Transverse colon (tissue), 4 donors: ENCODE measurements at regions not wholly inside any gene's neighbourhood (a gene's known extent, or its start where the extent isn't known, plus 50 kb on each side); places are given as distances from the start of the nearest gene placed in this dataset.
"Not testable (repeated sequence)": the region's sequence is repeated elsewhere in the genome, so short reads cannot be mapped to it uniquely, and the experiment has no call there.

ENCODE experiments used
- DNase-seq: peaks from one replicate; pipeline ENCODE4 v3.0.0-alpha.2; 2019
- H3K27ac ChIP-seq, 4 donors: fragments of 200-600 bp; sonication (generic); 2 replicates each; pipeline ENCODE4 v1.5.1; 2016 to 2018; ENCODE audit warnings: inconsistent platforms in 4 of 4
- H3K27me3 ChIP-seq: fragments of 200-600 bp; sonication (generic); 2 replicates; pipeline ENCODE4 v1.5.1; 2017; ENCODE audit warnings: inconsistent platforms
- H3K36me3 ChIP-seq, 4 donors: fragments of 200-600 bp; sonication (generic); 2 replicates each; pipeline ENCODE4 v1.5.1; 2017 to 2019; ENCODE audit warnings: inconsistent platforms in 4 of 4
- H3K4me1 ChIP-seq, 4 donors: fragments of 200-600 bp; sonication (generic); 2 replicates each; pipeline ENCODE4 v1.5.1; 2017 to 2020; ENCODE audit warnings: inconsistent platforms in 4 of 4
- H3K4me3 ChIP-seq, 4 donors: fragments of 200-600 bp; sonication (generic); 1 replicate in 1 of 4; 2 replicates in 3 of 4; pipeline versions ENCODE4 v1.5.1 to v1.6.1; 2017 to 2019; ENCODE audit warnings: inconsistent platforms in 4 of 4
- H3K9me3 ChIP-seq, 2 donors: fragments of 200-600 bp; sonication (generic); 2 replicates each; pipeline ENCODE4 v1.5.1; 2017 to 2019; ENCODE audit warnings: inconsistent platforms in 2 of 2
- EP300 ChIP-seq: sonication (generic); formaldehyde crosslinking; IDR thresholded peaks from one replicate; pipeline ENCODE4 v1.6.1; 2017; ENCODE audit warnings: antibody characterized with exemption, low read depth
- POLR2A ChIP-seq: fragments of 450-650 bp; IDR thresholded peaks from one replicate; pipeline ENCODE4 v1.6.1; 2016; ENCODE audit warnings: antibody characterized with exemption, mild to moderate bottlenecking, moderate library complexity
- POLR2AphosphoS5 ChIP-seq, 3 donors: sonication (generic); formaldehyde crosslinking; IDR thresholded peaks; one replicate each; pipeline ENCODE4 v1.6.1; 2016; ENCODE audit warnings: antibody characterized with exemption in 3 of 3
- WGBS, 2 donors: methylation state at CpG; one replicate each; pipeline ENCODE4 v1.1.5; 2018; ENCODE audit warnings: low coverage in 1 of 2; 5-methylcytosine and 5-hydroxymethylcytosine counted together
- in situ Hi-C, 4 donors: fragments of 200-750 bp; cut with MboI; loops; one replicate each; pipeline versions ENCODE4 v1.15.0 to v1.15.1; 2017; ENCODE audit warnings: low sequenced_read_pairs in 3 of 4, low pct_ligation_motif_present in 1 of 4, low pct_unique_long_range_greater_than_20kb in 1 of 4
- intact Hi-C: fragments of 100-400 bp; cut with DNase I; formaldehyde crosslinking; loops from one replicate; pipeline ENCODE4 v1.15.1; 2023; ENCODE audit warnings: low total_unique reads
- TF ChIP-seq, protein P1 (sequence below), 5 experiments: fragments of 200-600 bp in 3 of 5; fragments of 450-650 bp in 2 of 5; sonication (generic) in 3 of 5; IDR thresholded peaks; 1 replicate in 2 of 5; 2 replicates in 3 of 5; pipeline ENCODE4 v1.5.1; 2016 to 2017; ENCODE audit warnings: antibody characterized with exemption in 5 of 5, inconsistent platforms in 3 of 5, mild to moderate bottlenecking in 2 of 5, moderate library complexity in 1 of 5

DNA sequence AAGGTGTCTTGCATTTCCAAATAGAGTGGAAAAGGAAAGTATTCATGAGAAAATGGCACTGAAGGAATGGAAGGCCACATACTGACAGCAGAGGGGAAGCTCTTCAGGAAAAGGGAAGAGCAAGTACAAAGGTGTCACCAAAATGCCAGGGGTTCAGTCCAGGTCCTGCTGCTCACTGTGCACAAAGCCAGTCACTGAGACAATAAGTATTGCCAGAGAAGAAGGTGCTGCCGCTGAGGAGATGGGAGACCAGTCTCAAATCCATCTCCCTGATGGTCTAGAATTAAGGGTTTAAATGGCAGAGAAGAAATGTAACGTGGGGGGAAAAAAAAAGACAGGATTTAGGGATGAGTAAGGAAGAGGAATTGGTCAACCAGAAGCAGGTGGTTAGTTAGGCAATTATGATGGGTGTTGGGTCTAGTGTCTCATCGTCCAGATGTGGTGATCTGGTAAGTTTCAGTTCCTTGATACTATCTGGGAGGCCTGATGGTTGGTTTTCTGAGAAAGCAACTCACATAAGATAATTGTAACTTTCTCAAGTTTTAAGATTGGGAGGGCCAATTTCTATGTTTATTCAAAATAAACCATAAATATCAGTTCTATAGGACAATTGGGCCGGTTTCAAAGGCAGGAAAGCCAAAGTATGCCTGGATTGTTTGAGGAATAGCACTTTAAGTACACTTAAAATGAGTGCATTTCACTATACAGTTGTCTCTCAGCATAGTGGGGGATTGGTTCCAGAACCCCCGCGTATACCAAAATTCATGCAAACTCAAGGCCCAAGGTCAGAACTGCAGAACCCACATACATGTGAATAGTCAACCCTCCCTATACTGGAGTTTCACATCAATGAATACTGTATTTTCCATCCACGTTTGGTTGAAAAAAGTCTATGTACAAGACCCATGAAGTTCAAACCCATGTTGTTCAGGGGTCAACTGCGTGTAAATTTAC is 109.1 kb upstream of the DNAJC10 start:
- TF ChIP-seq, protein P1, sequence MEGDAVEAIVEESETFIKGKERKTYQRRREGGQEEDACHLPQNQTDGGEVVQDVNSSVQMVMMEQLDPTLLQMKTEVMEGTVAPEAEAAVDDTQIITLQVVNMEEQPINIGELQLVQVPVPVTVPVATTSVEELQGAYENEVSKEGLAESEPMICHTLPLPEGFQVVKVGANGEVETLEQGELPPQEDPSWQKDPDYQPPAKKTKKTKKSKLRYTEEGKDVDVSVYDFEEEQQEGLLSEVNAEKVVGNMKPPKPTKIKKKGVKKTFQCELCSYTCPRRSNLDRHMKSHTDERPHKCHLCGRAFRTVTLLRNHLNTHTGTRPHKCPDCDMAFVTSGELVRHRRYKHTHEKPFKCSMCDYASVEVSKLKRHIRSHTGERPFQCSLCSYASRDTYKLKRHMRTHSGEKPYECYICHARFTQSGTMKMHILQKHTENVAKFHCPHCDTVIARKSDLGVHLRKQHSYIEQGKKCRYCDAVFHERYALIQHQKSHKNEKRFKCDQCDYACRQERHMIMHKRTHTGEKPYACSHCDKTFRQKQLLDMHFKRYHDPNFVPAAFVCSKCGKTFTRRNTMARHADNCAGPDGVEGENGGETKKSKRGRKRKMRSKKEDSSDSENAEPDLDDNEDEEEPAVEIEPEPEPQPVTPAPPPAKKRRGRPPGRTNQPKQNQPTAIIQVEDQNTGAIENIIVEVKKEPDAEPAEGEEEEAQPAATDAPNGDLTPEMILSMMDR (IDR thresholded peaks at IDR 0.05), result no peak
- TF ChIP-seq EP300 (no peak), POLR2A (no peak), POLR2AphosphoS5 (IDR thresholded peaks at IDR 0.05) (no peak)
- H3K27me3 ChIP-seq, result no peaks in the 10 kb centered on the region
- H3K4me1 ChIP-seq, result no peaks in the 10 kb centered on the region
- 80 to 88% methylated on average over 8 of the region's 8 CpGs for WGBS, 2 donors
- intact Hi-C loops, result no loop called here
- no peak overlapping the region for H3K27ac ChIP-seq
- H3K36me3 ChIP-seq, result no peaks in the 10 kb centered on the region
- H3K9me3 ChIP-seq, result no peaks in the 10 kb centered on the region
- in situ Hi-C loops, result no loop called here
- DNase-seq, result no peak
- no peak overlapping the region for H3K4me3 ChIP-seq

DNA sequence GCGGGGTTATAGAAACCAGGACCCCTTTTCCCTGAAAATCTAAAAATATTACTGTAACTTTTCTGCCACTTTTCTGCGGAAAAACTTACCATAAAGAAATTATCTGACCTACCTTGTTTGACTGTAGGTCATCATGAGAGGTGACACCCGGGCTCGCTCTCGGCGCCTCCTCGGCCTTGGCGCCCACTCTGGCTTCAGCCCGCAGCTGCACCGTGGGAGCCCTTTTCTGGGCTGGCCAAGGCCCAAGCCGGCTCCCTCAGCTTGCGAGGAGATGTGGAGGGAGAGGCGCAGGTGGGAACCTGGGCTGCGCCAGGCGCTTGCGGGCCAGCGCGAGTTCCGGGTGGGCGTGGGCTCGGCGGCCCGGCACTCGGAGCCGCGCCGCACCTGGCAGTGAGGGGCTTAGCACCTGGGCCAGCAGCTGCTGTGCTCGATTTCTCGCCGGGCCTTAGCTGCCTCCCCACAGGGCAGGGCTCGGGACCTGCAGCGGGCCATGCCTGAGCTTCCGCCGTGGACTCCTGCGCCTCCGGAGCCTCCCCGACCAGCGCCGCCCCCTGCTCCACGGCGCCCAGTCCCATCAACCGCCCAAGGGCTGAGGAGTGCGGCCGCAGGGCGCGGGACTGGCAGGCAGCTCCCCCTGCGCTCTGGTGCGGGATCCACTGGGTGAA is 107.7 kb upstream of the DNAJC10 start:
- Histone ChIP-seq H3K27ac (no peak overlapping the region), H3K4me1 (no peaks in the 10 kb centered on the region), H3K36me3 (no peaks in the 10 kb centered on the region), H3K27me3 (no peaks in the 10 kb centered on the region), H3K9me3 (no peaks in the 10 kb centered on the region), H3K4me3 (no peak overlapping the region)
- DNase-seq, result no peak
- WGBS, 2 donors, result 94% methylated on average over 10 to 48 of the region's 48 CpGs
- in situ Hi-C loops (no loop called here), intact Hi-C loops (no loop called here)
- no peak for TF ChIP-seq POLR2AphosphoS5 (IDR thresholded peaks at IDR 0.05)
- no peak for TF ChIP-seq POLR2A
- TF ChIP-seq, protein P1 (IDR thresholded peaks at IDR 0.05), result no peak
- no peak for TF ChIP-seq EP300

DNA sequence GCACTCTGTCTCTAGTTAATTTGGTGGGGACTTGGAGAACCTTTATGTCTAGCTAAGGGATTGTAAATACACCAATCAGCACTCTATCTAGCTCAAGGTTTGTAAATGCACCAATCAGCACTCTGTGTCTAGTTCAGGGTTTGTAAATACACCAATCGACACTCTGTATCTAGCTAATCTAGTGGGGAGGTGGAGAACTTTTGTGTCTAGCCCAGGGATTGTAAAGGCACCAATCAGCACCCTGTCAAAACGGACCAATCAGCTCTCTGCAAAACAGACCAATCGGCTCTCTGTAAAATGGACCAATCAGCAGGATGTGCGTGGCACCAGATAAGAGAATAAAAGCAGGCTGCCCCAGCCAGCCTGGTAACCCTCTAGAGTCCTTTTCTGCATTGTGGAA is 107.1 kb upstream of the DNAJC10 start:
- H3K4me1 ChIP-seq, intact Hi-C loops, H3K27me3 ChIP-seq, H3K27ac ChIP-seq, in situ Hi-C loops, H3K9me3 ChIP-seq, H3K4me3 ChIP-seq, DNase-seq, H3K36me3 ChIP-seq: not testable (repeated sequence)
- 73 to 87% methylated on average over 2 to 4 of the region's 4 CpGs for WGBS, 2 donors

DNA sequence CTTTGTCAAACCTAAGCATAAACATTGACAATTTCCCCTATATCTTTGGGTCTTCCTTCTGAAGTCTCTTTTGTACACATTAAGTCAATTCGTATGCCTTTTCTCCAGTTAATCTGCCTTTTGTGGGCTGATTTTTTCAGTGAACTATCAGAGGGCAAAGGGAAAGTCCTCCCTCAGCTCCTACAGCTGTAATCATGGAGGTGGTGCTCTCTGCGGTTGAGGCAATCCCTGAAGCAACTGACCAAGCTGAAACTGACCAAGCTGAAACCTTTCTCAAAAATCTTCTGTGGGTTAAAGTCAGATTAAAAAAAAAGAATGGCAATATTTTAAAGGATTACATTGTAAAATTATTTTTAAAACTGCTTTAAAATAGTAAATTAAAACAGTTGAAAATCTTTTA is 105.8 kb upstream of the DNAJC10 start:
- no peak for DNase-seq
- in situ Hi-C loops, result no loop called here
- 83 to 84% methylated on average over 2 of the region's 2 CpGs for WGBS, 2 donors

More for the DNA sequence above, 105.8 kb upstream of the DNAJC10 start:
- H3K4me3 ChIP-seq, result no peak overlapping the region
- intact Hi-C loops, result no loop called here
- no peaks in the 10 kb centered on the region for H3K9me3 ChIP-seq
- H3K4me1 ChIP-seq, result no peaks in the 10 kb centered on the region
- no peaks in the 10 kb centered on the region for H3K27me3 ChIP-seq
- TF ChIP-seq POLR2A (no peak), EP300 (no peak), POLR2AphosphoS5 (IDR thresholded peaks at IDR 0.05) (no peak)
- TF ChIP-seq, protein P1 (IDR thresholded peaks at IDR 0.05), result no peak
- no peak overlapping the region for H3K27ac ChIP-seq
- H3K36me3 ChIP-seq, result no peaks in the 10 kb centered on the region
